ENCODE measurements at regions not wholly inside any gene's neighbourhood (a gene's known extent, or its start where the extent isn't known, plus 50 kb on each side); places are given as distances from the start of the nearest gene placed in this dataset.

DNA sequence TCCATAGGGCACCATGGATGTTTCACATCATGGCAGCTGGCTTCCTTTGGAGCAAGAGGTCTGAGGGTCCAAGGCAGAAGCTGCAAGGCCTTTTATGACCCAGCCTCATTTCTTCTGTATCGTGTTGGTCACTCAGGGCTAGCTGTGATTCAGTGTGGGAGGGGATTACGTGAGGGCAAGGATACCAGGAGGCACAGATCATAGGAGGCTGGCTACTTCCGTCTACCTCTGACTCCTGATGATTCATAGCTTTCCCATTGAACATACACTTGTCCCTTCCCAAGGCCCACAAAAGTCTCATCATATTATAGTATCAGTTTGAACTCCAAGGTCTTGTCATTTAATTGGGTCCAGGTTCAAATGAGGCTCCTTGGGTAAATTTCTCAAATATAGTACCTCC lies 135.3 kb upstream of the ZBED5 start:
- TF ChIP-seq, protein P1, sequence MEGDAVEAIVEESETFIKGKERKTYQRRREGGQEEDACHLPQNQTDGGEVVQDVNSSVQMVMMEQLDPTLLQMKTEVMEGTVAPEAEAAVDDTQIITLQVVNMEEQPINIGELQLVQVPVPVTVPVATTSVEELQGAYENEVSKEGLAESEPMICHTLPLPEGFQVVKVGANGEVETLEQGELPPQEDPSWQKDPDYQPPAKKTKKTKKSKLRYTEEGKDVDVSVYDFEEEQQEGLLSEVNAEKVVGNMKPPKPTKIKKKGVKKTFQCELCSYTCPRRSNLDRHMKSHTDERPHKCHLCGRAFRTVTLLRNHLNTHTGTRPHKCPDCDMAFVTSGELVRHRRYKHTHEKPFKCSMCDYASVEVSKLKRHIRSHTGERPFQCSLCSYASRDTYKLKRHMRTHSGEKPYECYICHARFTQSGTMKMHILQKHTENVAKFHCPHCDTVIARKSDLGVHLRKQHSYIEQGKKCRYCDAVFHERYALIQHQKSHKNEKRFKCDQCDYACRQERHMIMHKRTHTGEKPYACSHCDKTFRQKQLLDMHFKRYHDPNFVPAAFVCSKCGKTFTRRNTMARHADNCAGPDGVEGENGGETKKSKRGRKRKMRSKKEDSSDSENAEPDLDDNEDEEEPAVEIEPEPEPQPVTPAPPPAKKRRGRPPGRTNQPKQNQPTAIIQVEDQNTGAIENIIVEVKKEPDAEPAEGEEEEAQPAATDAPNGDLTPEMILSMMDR (conservative IDR thresholded peaks at IDR 0.05) = no peak
- TF ChIP-seq ZFX (IDR thresholded peaks at IDR 0.05) = no peak
- H3K27ac ChIP-seq = no peak overlapping the region

DNA sequence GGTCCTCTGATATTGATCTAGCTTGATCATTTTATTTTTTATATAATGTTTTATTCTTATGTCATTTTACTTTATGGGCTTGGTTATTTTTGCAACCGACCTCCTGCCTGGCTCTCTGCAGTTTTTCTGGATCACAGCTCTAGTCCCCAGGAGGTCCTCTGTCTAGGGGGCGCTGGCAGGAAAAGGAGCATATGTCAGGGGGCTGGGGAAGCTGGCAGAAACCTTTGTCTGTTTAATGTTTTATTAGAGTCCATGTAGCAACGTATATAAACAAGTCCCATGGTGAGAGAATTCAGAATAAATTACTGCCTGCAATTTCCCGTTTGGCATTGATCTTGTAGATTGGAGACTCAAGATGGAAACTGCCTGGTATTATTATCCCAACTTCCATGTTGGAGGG lies 133.5 kb upstream of the ZBED5 start:
- TF ChIP-seq ZFX (IDR thresholded peaks at IDR 0.05) = no peak
- TF ChIP-seq, protein P1 (conservative IDR thresholded peaks at IDR 0.05) = no peak
- no peak overlapping the region for H3K27ac ChIP-seq

DNA sequence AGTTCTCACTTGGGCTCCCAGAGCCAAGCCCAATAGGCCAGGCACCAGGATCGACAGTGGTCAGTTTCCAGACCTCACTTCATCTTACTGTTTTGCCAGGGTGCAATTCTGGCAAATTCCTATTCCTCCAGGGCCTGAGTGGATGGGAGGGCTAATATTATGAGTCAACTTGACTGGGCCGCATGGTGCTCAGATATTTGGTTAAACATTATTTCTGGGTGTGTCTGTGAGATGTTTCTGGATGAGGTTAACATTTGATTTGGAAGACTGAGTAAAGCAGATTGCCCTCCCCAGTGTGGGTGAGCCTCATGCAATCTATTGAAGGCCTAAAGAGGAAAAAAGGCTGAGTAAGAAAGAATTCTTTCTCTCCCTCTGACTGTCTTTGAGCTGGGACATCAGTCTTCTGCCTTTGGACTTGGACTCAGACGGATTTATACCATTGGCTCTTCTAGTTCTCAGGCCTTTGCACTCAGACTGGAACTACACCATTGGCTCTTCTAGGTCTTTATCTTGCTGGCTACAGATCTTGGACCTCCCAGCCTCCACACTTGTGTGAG lies 132.9 kb upstream of the ZBED5 start:
- H3K27ac ChIP-seq = no peak overlapping the region
- TF ChIP-seq ZFX (IDR thresholded peaks at IDR 0.05) = no peak

DNA sequence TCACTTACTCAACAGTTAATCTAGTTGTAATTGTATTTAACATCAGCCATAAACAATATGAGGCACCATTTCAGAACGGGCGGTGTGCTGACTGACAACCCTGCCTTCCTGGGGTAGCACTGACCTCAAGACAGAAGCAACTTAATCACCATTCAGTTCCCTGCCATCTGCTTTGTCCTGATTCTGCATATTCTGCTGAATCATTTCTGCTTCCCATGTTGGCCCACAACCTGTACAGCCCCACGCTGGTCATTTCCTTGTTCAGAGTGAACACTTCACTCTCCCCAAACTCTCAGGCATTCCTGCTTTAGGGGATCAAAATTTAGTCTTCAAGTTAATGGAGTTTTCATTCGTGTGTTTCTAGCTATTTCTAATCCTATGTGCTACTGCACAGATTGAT lies 132.3 kb upstream of the ZBED5 start:
- no peak overlapping the region for H3K27ac ChIP-seq
- TF ChIP-seq, protein P1 (conservative IDR thresholded peaks at IDR 0.05) = no peak
- no peak for TF ChIP-seq ZFX (IDR thresholded peaks at IDR 0.05)

DNA sequence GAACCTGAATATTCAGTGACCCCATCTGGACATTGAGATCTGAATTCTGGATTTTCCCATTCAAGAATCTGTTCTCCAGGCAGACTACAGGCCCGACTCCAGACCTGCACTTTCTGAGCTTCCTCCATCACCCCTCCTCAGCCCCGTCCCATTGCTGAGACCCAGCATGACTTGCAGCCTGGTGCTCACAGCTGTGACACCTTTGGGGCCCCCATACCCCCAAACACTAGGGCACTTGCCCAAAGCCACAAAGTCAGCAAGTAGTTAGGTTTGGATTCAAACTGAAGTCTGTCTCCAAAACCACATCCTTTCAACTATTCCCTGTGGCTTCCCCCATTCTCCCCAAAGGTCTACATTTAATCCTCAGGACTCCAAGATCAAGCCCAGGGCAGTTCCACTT lies 128.2 kb upstream of the ZBED5 start:
- TF ChIP-seq, protein P1 (conservative IDR thresholded peaks at IDR 0.05) = no peak
- no peak for TF ChIP-seq ZFX (IDR thresholded peaks at IDR 0.05)
- H3K27ac ChIP-seq = no peak overlapping the region

DNA sequence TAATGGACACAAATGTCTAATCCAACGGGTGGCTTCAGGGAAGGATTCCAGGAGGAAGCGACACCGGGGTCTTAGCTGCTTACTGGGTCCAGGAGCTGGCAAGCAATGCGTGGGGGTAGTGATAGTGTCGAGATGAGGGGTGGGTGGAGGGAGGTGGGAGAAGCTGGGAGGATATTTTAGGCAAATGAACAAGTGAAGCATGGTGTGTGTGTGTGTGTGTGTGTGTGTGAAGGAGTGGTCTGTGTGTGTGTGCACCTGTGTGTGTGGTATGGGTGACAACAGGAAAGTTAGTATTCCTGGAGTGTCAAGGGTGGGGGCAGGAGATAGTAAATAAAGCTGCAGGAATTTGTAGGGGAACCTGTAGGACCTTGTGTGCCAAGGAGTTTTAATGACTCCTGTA lies 126.9 kb upstream of the ZBED5 start:
- no peak overlapping the region for H3K27ac ChIP-seq

DNA sequence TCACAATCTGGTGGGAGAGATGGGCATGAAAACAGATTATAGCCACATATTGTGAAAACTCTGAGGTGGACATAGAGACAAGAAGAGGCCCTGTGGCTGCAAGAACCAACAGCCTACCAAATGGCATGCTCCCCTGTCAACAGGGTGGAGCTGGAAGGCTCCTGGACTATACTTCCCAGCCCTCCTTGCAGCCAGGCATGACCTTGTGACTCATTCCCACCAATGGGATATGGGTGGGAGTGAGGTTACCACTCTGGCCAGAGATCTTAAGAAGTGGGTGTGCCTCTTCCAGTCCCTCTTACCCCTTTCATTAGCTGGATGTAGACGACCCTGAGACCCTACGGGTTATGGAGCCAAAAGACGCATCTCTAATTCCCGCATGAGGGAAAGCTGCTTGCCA lies 126.4 kb upstream of the ZBED5 start:
- TF ChIP-seq ZFX (IDR thresholded peaks at IDR 0.05) = no peak
- TF ChIP-seq, protein P1 (conservative IDR thresholded peaks at IDR 0.05) = no peak
- no peak overlapping the region for H3K27ac ChIP-seq

More for the DNA sequence above, 126.9 kb upstream of the ZBED5 start:
- TF ChIP-seq ZFX (IDR thresholded peaks at IDR 0.05) = no peak
- TF ChIP-seq, protein P1 (conservative IDR thresholded peaks at IDR 0.05) = no peak
